Breast epithelium (tissue), 3 donors: ENCODE measurements at regions not wholly inside any gene's neighbourhood (a gene's known extent, or its start where the extent isn't known, plus 50 kb on each side); places are given as distances from the start of the nearest gene placed in this dataset.
"Not testable (repeated sequence)": the region's sequence is repeated elsewhere in the genome, so short reads cannot be mapped to it uniquely, and the experiment has no call there.

ENCODE experiments used
- CTCF ChIP-seq, 3 donors: fragments of 450-650 bp; IDR thresholded peaks; one replicate each; pipeline ENCODE4 v1.5.1; 2016 to 2017; ENCODE audit warnings: antibody characterized with exemption in 3 of 3, mild to moderate bottlenecking in 3 of 3, moderate library complexity in 3 of 3
- POLR2A ChIP-seq: fragments of 450-650 bp; IDR thresholded peaks from one replicate; pipeline ENCODE4 v1.6.1; 2016; ENCODE audit warnings: antibody characterized with exemption, mild to moderate bottlenecking, moderate library complexity

- TF ChIP-seq POLR2A; CTCF (IDR thresholded peaks at IDR 0.05): not testable (repeated sequence)
These were observed 90.4 kb upstream of the OSBPL11 start for GRCh38 chr3:125685741-125686140.
